ENCODE measurements at regions not wholly inside any gene's neighbourhood (a gene's known extent, or its start where the extent isn't known, plus 50 kb on each side); places are given as distances from the start of the nearest gene placed in this dataset.

DNA sequence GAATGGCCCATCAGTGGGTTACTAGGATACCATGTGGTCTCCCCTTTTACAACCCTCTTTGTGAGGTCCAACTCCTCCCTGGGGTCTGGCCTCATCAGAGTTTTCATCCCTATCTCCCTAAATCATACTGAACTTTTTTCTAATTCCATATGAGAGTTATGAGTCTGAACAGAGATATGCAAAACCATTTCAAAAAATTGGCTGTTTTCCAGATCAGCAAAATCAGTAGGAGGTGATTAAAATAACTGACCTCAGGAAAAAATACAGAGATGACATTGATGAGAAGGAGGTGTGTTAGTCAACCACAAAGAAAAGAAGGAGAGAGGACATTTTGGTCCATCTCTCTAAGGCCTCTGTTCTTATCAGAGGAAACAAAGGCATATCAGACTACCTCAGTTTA lies 200.8 kb upstream of the CFAP20DC start:
- intact Hi-C loops (cut with micrococcal nuclease; ENCODE audit: unreplicated experiment) = no loop called here
- H3F3A ChIP-seq (ENCODE audit: insufficient read depth, low read depth) = no peaks in the 10 kb centered on the region
- no TSS peak for BruUV-seq (replicated peaks)
- no peaks in the 10 kb centered on the region for H3K9me3 ChIP-seq (ENCODE audit: insufficient read depth, low read depth)
- H3K36me3 ChIP-seq (ENCODE audit: low read depth) = no peaks in the 10 kb centered on the region
- no peak overlapping the region for H3K27ac ChIP-seq
- no peak for DNase-seq
- H3K4me2 ChIP-seq = no peak overlapping the region
- no peak for TF ChIP-seq EZH2 (IDR thresholded peaks at IDR 0.05; ENCODE audit: low read depth)
- TF ChIP-seq, protein P1, sequence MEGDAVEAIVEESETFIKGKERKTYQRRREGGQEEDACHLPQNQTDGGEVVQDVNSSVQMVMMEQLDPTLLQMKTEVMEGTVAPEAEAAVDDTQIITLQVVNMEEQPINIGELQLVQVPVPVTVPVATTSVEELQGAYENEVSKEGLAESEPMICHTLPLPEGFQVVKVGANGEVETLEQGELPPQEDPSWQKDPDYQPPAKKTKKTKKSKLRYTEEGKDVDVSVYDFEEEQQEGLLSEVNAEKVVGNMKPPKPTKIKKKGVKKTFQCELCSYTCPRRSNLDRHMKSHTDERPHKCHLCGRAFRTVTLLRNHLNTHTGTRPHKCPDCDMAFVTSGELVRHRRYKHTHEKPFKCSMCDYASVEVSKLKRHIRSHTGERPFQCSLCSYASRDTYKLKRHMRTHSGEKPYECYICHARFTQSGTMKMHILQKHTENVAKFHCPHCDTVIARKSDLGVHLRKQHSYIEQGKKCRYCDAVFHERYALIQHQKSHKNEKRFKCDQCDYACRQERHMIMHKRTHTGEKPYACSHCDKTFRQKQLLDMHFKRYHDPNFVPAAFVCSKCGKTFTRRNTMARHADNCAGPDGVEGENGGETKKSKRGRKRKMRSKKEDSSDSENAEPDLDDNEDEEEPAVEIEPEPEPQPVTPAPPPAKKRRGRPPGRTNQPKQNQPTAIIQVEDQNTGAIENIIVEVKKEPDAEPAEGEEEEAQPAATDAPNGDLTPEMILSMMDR (conservative IDR thresholded peaks at IDR 0.05) = no peak
- no peaks in the 10 kb centered on the region for H4K20me1 ChIP-seq (ENCODE audit: insufficient read depth)
- no peak overlapping the region for H3K4me3 ChIP-seq
- no peaks in the 10 kb centered on the region for H3K27me3 ChIP-seq (ENCODE audit: insufficient read depth, low read depth)
- H3K9me2 ChIP-seq (ENCODE audit: insufficient read depth) = no peaks in the 10 kb centered on the region
- CTCF ChIA-PET = no interaction called here
- no peaks in the 10 kb centered on the region for H3K79me2 ChIP-seq (ENCODE audit: low read depth)
- POLR2A ChIA-PET (ENCODE audit: unreplicated experiment) = no interaction called here
- H2AFZ ChIP-seq = no peak overlapping the region
- H3K4me1 ChIP-seq (replicated peaks; ENCODE audit: insufficient read depth) = no peaks in the 10 kb centered on the region

DNA sequence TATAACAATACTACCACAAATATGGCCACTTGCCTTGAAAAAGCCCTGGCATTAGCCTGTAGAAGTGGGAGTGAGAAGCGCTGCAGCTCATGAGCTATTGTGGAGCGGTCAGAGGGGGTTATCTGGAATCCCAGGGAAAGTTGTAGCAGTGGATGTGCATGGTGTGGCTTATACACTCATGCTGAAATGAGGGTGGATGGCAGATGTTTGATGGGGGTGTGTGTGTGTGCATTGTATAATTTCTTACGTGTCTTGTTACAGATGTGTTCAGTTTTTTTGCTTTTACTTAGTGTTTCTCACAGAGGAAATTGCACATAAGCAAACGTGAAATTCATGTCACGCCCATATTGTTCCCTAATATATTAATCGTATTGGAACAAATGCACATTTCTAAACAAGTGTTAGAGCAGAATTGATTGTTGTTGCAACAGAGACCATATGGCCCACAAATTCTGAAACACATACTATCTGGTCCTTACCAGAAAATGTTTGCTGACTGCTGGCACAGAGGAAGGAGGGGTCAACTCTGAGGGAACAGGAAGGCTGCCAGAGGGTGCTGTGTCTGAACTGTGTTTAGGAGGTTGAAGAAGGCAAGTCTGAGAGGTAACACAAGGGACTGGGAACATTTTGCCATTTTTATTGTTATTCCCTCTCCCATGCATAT lies 200.0 kb upstream of the CFAP20DC start:
- CTCF ChIA-PET = no interaction called here

DNA sequence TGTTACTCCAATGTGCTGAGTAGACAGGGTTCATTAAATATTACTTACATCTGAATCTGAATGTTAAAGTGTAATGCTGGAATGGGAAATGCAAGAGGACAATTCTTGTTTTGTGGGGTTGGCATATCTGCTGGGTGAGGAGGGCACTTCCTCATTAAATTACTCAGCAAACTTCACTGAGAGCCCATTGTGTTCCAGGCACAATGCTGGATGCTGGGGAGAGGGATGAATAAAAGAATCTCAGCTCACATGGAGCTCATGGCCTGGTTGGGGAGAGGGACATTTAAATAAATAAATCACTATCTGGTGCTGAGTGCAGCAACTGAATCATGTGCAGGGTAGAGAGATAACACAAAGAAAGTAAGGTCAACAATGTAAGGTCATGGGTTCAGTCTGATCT lies 199.2 kb upstream of the CFAP20DC start:
- CTCF ChIA-PET = no interaction called here
- Histone ChIP-seq H3K79me2 (ENCODE audit: low read depth) (no peaks in the 10 kb centered on the region), H3K36me3 (ENCODE audit: low read depth) (no peaks in the 10 kb centered on the region), H2AFZ (no peak overlapping the region), H3F3A (ENCODE audit: insufficient read depth, low read depth) (no peaks in the 10 kb centered on the region), H3K4me2 (no peak overlapping the region), H3K4me1 (replicated peaks; ENCODE audit: insufficient read depth) (no peaks in the 10 kb centered on the region), H3K27me3 (ENCODE audit: insufficient read depth, low read depth) (no peaks in the 10 kb centered on the region), H3K9me2 (ENCODE audit: insufficient read depth) (no peaks in the 10 kb centered on the region), H3K9me3 (ENCODE audit: insufficient read depth, low read depth) (no peaks in the 10 kb centered on the region), H4K20me1 (ENCODE audit: insufficient read depth) (no peaks in the 10 kb centered on the region), H3K4me3 (no peak overlapping the region), H3K27ac (no peak overlapping the region)
- DNase-seq = no peak
- TF ChIP-seq, protein P1 (conservative IDR thresholded peaks at IDR 0.05) = no peak
- no peak for TF ChIP-seq EZH2 (IDR thresholded peaks at IDR 0.05; ENCODE audit: low read depth)
- intact Hi-C loops (cut with micrococcal nuclease; ENCODE audit: unreplicated experiment) = no loop called here
- BruUV-seq (replicated peaks) = no TSS peak
- POLR2A ChIA-PET (ENCODE audit: unreplicated experiment) = no interaction called here

More for the DNA sequence above, 200.0 kb upstream of the CFAP20DC start:
- Histone ChIP-seq H3K27me3 (ENCODE audit: insufficient read depth, low read depth) (no peaks in the 10 kb centered on the region), H2AFZ (no peak overlapping the region), H3K9me3 (ENCODE audit: insufficient read depth, low read depth) (no peaks in the 10 kb centered on the region), H3K4me2 (no peak overlapping the region), H3K4me1 (replicated peaks; ENCODE audit: insufficient read depth) (no peaks in the 10 kb centered on the region), H3K27ac (no peak overlapping the region), H3K79me2 (ENCODE audit: low read depth) (no peaks in the 10 kb centered on the region), H3K4me3 (no peak overlapping the region), H3K36me3 (ENCODE audit: low read depth) (no peaks in the 10 kb centered on the region), H3K9me2 (ENCODE audit: insufficient read depth) (no peaks in the 10 kb centered on the region), H4K20me1 (ENCODE audit: insufficient read depth) (no peaks in the 10 kb centered on the region), H3F3A (ENCODE audit: insufficient read depth, low read depth) (no peaks in the 10 kb centered on the region)
- intact Hi-C loops (cut with micrococcal nuclease; ENCODE audit: unreplicated experiment) = no loop called here
- POLR2A ChIA-PET (ENCODE audit: unreplicated experiment) = no interaction called here
- no peak for DNase-seq
- no peak for TF ChIP-seq EZH2 (IDR thresholded peaks at IDR 0.05; ENCODE audit: low read depth)
- TF ChIP-seq, protein P1 (conservative IDR thresholded peaks at IDR 0.05) = no peak
- BruUV-seq (replicated peaks) = no TSS peak

All from PC-9 (cell line).